H9 (cell line): ENCODE measurements at regions not wholly inside any gene's neighbourhood (a gene's known extent, or its start where the extent isn't known, plus 50 kb on each side); places are given as distances from the start of the nearest gene placed in this dataset.

Experiments
- DNase-seq: peaks from one replicate; pipeline ENCODE4 v3.0.0-alpha.2; 2017
- H2AFZ ChIP-seq: one replicate; pipeline ENCODE4 v1.6.1; 2013; ENCODE audit warnings: mild to moderate bottlenecking, low read length, control low read depth, moderate library complexity
- H2AK5ac ChIP-seq: 2 replicates; pipeline ENCODE4 v1.6.1; 2013; ENCODE audit warnings: low read length, control low read depth, mixed read lengths; ENCODE audit not compliant: insufficient read length
- H2BK120ac ChIP-seq: one replicate; pipeline ENCODE4 v1.6.1; 2013; ENCODE audit warnings: low read depth, mild to moderate bottlenecking, low read length, control low read depth, inconsistent platforms; ENCODE audit not compliant: poor library complexity, severe bottlenecking
- H2BK12ac ChIP-seq: 2 replicates; pipeline ENCODE4 v1.6.1; 2013; ENCODE audit warnings: low read length, control low read depth, mixed read lengths, low read depth; ENCODE audit not compliant: insufficient read length
- H2BK15ac ChIP-seq: 2 replicates; pipeline ENCODE4 v1.6.1; 2013; ENCODE audit warnings: low read depth, low read length, control low read depth
- H2BK20ac ChIP-seq: one replicate; pipeline ENCODE4 v1.6.1; 2013; ENCODE audit warnings: low read depth, mild to moderate bottlenecking, low read length, control low read depth, inconsistent platforms; ENCODE audit not compliant: poor library complexity, severe bottlenecking
- H2BK5ac ChIP-seq: 2 replicates; pipeline ENCODE4 v1.6.1; 2013; ENCODE audit warnings: low read length, control low read depth, mixed read lengths; ENCODE audit not compliant: insufficient read length
- H3K14ac ChIP-seq: 2 replicates; pipeline ENCODE4 v1.6.1; 2013; ENCODE audit warnings: low read length, control low read depth; ENCODE audit not compliant: insufficient read depth
- H3K18ac ChIP-seq: 2 replicates; pipeline ENCODE4 v1.6.1; 2013; ENCODE audit warnings: low read depth, mild to moderate bottlenecking, mixed read lengths, low read length, control low read depth; ENCODE audit not compliant: insufficient read length
- H3K23ac ChIP-seq: 2 replicates; pipeline ENCODE4 v1.6.1; 2013; ENCODE audit warnings: low read length, control low read depth, mixed read lengths, low read depth; ENCODE audit not compliant: insufficient read length
- H3K23me2 ChIP-seq: 2 replicates; pipeline ENCODE4 v1.6.1; 2013; ENCODE audit warnings: low read depth, mild to moderate bottlenecking, mixed read lengths, low read length, control low read depth; ENCODE audit not compliant: insufficient read length, poor library complexity, severe bottlenecking
- H3K27ac ChIP-seq: 2 replicates; pipeline ENCODE4 v1.5.1; 2013; ENCODE audit warnings: low read length, control low read depth, mixed read lengths, low read depth; ENCODE audit not compliant: insufficient read length
- H3K27me3 ChIP-seq: 2 replicates; pipeline ENCODE4 v1.6.1; 2013; ENCODE audit warnings: low read length, control low read depth, inconsistent platforms; ENCODE audit not compliant: insufficient read depth
- H3K4ac ChIP-seq: 2 replicates; pipeline ENCODE4 v1.6.1; 2013; ENCODE audit warnings: low read depth, mild to moderate bottlenecking, control low read depth, inconsistent platforms, low read length, moderate library complexity
- H3K4me1 ChIP-seq: 2 replicates; pipeline ENCODE4 v1.6.1; 2013; ENCODE audit warnings: low read length, control low read depth, inconsistent platforms; ENCODE audit not compliant: insufficient read depth
- H3K4me2 ChIP-seq: 2 replicates; pipeline ENCODE4 v1.6.1; 2013; ENCODE audit warnings: low read length, control low read depth, mixed read lengths; ENCODE audit not compliant: insufficient read length, insufficient read depth
- H3K56ac ChIP-seq: 2 replicates; pipeline ENCODE4 v1.6.1; 2013; ENCODE audit warnings: low read depth, mild to moderate bottlenecking, mixed read lengths, low read length, control low read depth; ENCODE audit not compliant: insufficient read length
- H3K79me1 ChIP-seq: 2 replicates; pipeline ENCODE4 v1.6.1; 2013; ENCODE audit warnings: low read depth, mild to moderate bottlenecking, moderate library complexity, low read length, control low read depth, inconsistent platforms; ENCODE audit not compliant: insufficient read depth, poor library complexity, severe bottlenecking
- H3K79me2 ChIP-seq: 2 replicates; pipeline ENCODE4 v1.6.1; 2013; ENCODE audit warnings: low read length, control low read depth, inconsistent platforms; ENCODE audit not compliant: insufficient read depth
- H3K9ac ChIP-seq: 2 replicates; pipeline ENCODE4 v1.6.1; 2013; ENCODE audit warnings: low read length, control low read depth, mixed read lengths; ENCODE audit not compliant: insufficient read length; ENCODE audit errors: extremely low read depth
- H3K9me3 ChIP-seq: one replicate; pipeline ENCODE4 v1.6.1; 2013; ENCODE audit warnings: low read depth, low read length, inconsistent platforms; ENCODE audit not compliant: control insufficient read depth
- H3T11ph ChIP-seq: one replicate; pipeline ENCODE4 v1.6.1; 2013; ENCODE audit warnings: mild to moderate bottlenecking, low read length, control low read depth, inconsistent platforms
- H4K20me1 ChIP-seq: one replicate; pipeline ENCODE4 v1.6.1; 2013; ENCODE audit not compliant: control insufficient read depth, insufficient read length, insufficient read depth
- H4K5ac ChIP-seq: 2 replicates; pipeline ENCODE4 v1.6.1; 2013; ENCODE audit warnings: low read depth, mild to moderate bottlenecking, mixed read lengths, low read length, control low read depth; ENCODE audit not compliant: insufficient read length
- H4K8ac ChIP-seq: replicated peaks from 2 replicates; pipeline ENCODE4 v1.6.1; 2013; ENCODE audit warnings: low read length, control low read depth, mixed read lengths, low read depth; ENCODE audit not compliant: insufficient read length
- H4K91ac ChIP-seq: 2 replicates; pipeline ENCODE4 v1.6.1; 2013; ENCODE audit warnings: low read depth, mild to moderate bottlenecking, moderate library complexity, mixed read lengths, low read length, control low read depth; ENCODE audit not compliant: insufficient read length
- H3K27ac Mint-ChIP-seq, 3 experiments: 2 replicates in 2 of 3; 3 replicates in 1 of 3; pipeline ENCODE4 v1.8.0; 2020 to 2021; ENCODE audit warnings: mixed read lengths in 3 of 3, mild to moderate bottlenecking in 1 of 3, moderate library complexity in 1 of 3
- H3K27me3 Mint-ChIP-seq: 2 replicates; pipeline ENCODE4 v1.8.0; 2021; ENCODE audit warnings: low read depth, mild to moderate bottlenecking, moderate library complexity, mixed read lengths
- H3K36me3 Mint-ChIP-seq, 3 experiments: 2 replicates in 2 of 3; 3 replicates in 1 of 3; pipeline ENCODE4 v1.8.0; 2020 to 2021; ENCODE audit warnings: low read depth in 3 of 3, mixed read lengths in 3 of 3; ENCODE audit not compliant: insufficient read depth in 1 of 3
- H3K4me1 Mint-ChIP-seq, 2 experiments: 2 replicates each; pipeline ENCODE4 v1.8.0; 2020; ENCODE audit warnings: mixed read lengths in 2 of 2
- H3K4me3 Mint-ChIP-seq, 2 experiments: 2 replicates in 1 of 2; 3 replicates in 1 of 2; pipeline ENCODE4 v1.8.0; 2020 to 2021; ENCODE audit warnings: mild to moderate bottlenecking in 2 of 2, mixed read lengths in 2 of 2, moderate library complexity in 1 of 2
- H3K9me3 Mint-ChIP-seq, 2 experiments: 2 replicates in 1 of 2; 3 replicates in 1 of 2; pipeline ENCODE4 v1.8.0; 2020; ENCODE audit warnings: mild to moderate bottlenecking in 2 of 2, mixed read lengths in 2 of 2, moderate library complexity in 1 of 2
- CTCF ChIP-seq: fragments of 200-600 bp; sonication (generic); conservative IDR thresholded peaks from 3 replicates; pipeline ENCODE4 v1.8.0; 2021; ENCODE audit warnings: antibody characterized with exemption, mild to moderate bottlenecking
- WGBS: extraction: QIAGEN DNeasy Blood & Tissue Kit; methylation state at CpG from one replicate; pipeline ENCODE4 v1.1.7; 2013; ENCODE audit warnings: missing lambda C conversion rate, low lambda C conversion rate, mixed read lengths; ENCODE audit not compliant: insufficient read length; ENCODE audit errors: extremely low coverage; 5-methylcytosine and 5-hydroxymethylcytosine counted together

- Mint-ChIP-seq H3K9me3 (no peaks in the 10 kb centered on the region; a peak in 1 of 5 replicates), H3K36me3 (no peaks in the 10 kb centered on the region), H3K27me3 (peaks cover 57% of the 10 kb centered on the region), H3K27ac (no peak overlapping the region), H3K4me1 (peaks cover 24 to 30% of the 10 kb centered on the region in 2 experiments), H3K4me3 (no peak overlapping the region)
- no peak overlapping the region for H3K56ac ChIP-seq
- no peaks in the 10 kb centered on the region for H4K20me1 ChIP-seq
- no peak overlapping the region for H3K4me2 ChIP-seq
- peaks cover 4% of the 10 kb centered on the region; the same call in 1 of the 2 replicates for H3K27me3 ChIP-seq
- no peak overlapping the region for H4K8ac ChIP-seq
- H3K18ac ChIP-seq: no peak overlapping the region
- no peak overlapping the region for H2BK12ac ChIP-seq
- no peak overlapping the region for H3K23ac ChIP-seq
- H2AK5ac ChIP-seq: no peak overlapping the region
- DNase-seq: no peak
- H3K14ac ChIP-seq: no peak overlapping the region
- peaks cover 14% of the 10 kb centered on the region for H3K23me2 ChIP-seq
- H3K9me3 ChIP-seq: no peaks in the 10 kb centered on the region
- no peak overlapping the region for H4K91ac ChIP-seq
- no CpG with 5 or more reads among the region's 5 CpGs for WGBS
- H3K79me2 ChIP-seq: no peaks in the 10 kb centered on the region
- no peaks in the 10 kb centered on the region for H3K79me1 ChIP-seq
- no peak overlapping the region for H2BK20ac ChIP-seq
- no peak overlapping the region for H2AFZ ChIP-seq
- H2BK5ac ChIP-seq: no peak overlapping the region
- no peak for TF ChIP-seq CTCF
- H2BK15ac ChIP-seq: no peak overlapping the region
- H2BK120ac ChIP-seq: no peak overlapping the region
- H3K27ac ChIP-seq: no peak overlapping the region
- H3K4ac ChIP-seq: no peak overlapping the region
- H3T11ph ChIP-seq: no peak overlapping the region
- no peak overlapping the region for H4K5ac ChIP-seq
- H3K4me1 ChIP-seq: no peaks in the 10 kb centered on the region
- no peak overlapping the region for H3K9ac ChIP-seq
These were observed 110.4 kb upstream of the MYL2 start for GRCh38 chr12:111030800-111031199.
